ENCODE measurements at regions not wholly inside any gene's neighbourhood (a gene's known extent, or its start where the extent isn't known, plus 50 kb on each side); places are given as distances from the start of the nearest gene placed in this dataset.

GRCh38 chr6:43843669-43844171 is 73.7 kb downstream of the VEGFA start:
- BruUV-seq (replicated peaks): no TSS peak
- Histone ChIP-seq H2AFZ (ENCODE audit: low read depth, low read length, poor library complexity, severe bottlenecking) (no peak overlapping the region), H3K27ac (ENCODE audit: low read depth, low read length) (no peak overlapping the region), H3K79me2 (ENCODE audit: insufficient read depth, low read length) (no peaks in the 10 kb centered on the region), H4K20me1 (ENCODE audit: insufficient read depth) (no peaks in the 10 kb centered on the region), H3K9me2 (ENCODE audit: insufficient read depth) (no peaks in the 10 kb centered on the region), H3K4me1 (ENCODE audit: control insufficient read depth in 1 of 2, insufficient read depth in 2 of 2, low read length in 2 of 2) (peaks cover 0 to 3% of the 10 kb centered on the region in 2 experiments; a peak in 3 of 4 replicates), H3K4me2 (ENCODE audit: low read length) (no peak overlapping the region), H3K27me3 (ENCODE audit: insufficient read depth, low read length) (no peaks in the 10 kb centered on the region), H3K9me3 (ENCODE audit: control insufficient read depth in 1 of 2, insufficient read depth in 1 of 2, low read depth in 1 of 2, low read length in 2 of 2) (no peaks in the 10 kb centered on the region), H3K36me3 (ENCODE audit: control insufficient read depth in 1 of 2, insufficient read depth in 2 of 2, low read length in 2 of 2) (no peaks in the 10 kb centered on the region), H3K9ac (ENCODE audit: low read length) (no peak overlapping the region), H3K4me3 (replicated peaks in 1 of 2; ENCODE audit: low read depth in 1 of 2, low read length in 2 of 2) (no peak overlapping the region)
- DNase-seq (ENCODE audit: low read depth, low spot score): no peak
- CTCF ChIA-PET: no interaction called here
- POLR2A ChIA-PET: no interaction called here
- intact Hi-C loops (cut with micrococcal nuclease): no loop called here
- RAD21 ChIA-PET (ENCODE audit: low non-redundant PET in 1 of 2, low total read pairs in 2 of 2, uncharacterized antibody in 2 of 2, unreplicated experiment in 2 of 2): no interaction called here
- TF ChIP-seq EZH2 (IDR thresholded peaks at IDR 0.05) (no peak), SRF (IDR thresholded peaks at IDR 0.05; ENCODE audit: low read depth) (no peak), EGR1 (IDR thresholded peaks at IDR 0.05; ENCODE audit: low read depth) (no peak), ZBTB33 (IDR thresholded peaks at IDR 0.05; ENCODE audit: extremely low read depth, insufficient replicate concordance, low read length) (no peak)
- no peak for ATAC-seq

GRCh38 chr6:43843097-43843645 is 73.2 kb downstream of the VEGFA start:
- ATAC-seq: no peak
- H2AFZ ChIP-seq (ENCODE audit: low read depth, low read length, poor library complexity, severe bottlenecking): no peak overlapping the region
- intact Hi-C loops (cut with micrococcal nuclease): no loop called here
- no peaks in the 10 kb centered on the region for H3K9me3 ChIP-seq (ENCODE audit: control insufficient read depth in 1 of 2, insufficient read depth in 1 of 2, low read depth in 1 of 2, low read length in 2 of 2)
- ChIA-PET CTCF (no interaction called here), RAD21 (ENCODE audit: low non-redundant PET in 1 of 2, low total read pairs in 2 of 2, uncharacterized antibody in 2 of 2, unreplicated experiment in 2 of 2) (no interaction called here), POLR2A (no interaction called here)
- H3K27me3 ChIP-seq (ENCODE audit: insufficient read depth, low read length): no peaks in the 10 kb centered on the region
- no peaks in the 10 kb centered on the region for H3K36me3 ChIP-seq (ENCODE audit: control insufficient read depth in 1 of 2, insufficient read depth in 2 of 2, low read length in 2 of 2)
- no peak overlapping the region for H3K4me2 ChIP-seq (ENCODE audit: low read length)
- DNase-seq (ENCODE audit: low read depth, low spot score): no peak
- no peak overlapping the region for H3K9ac ChIP-seq (ENCODE audit: low read length)
- no TSS peak for BruUV-seq (replicated peaks)
- peaks cover 4 to 8% of the 10 kb centered on the region in 2 experiments for H3K4me1 ChIP-seq (ENCODE audit: control insufficient read depth in 1 of 2, insufficient read depth in 2 of 2, low read length in 2 of 2)
- H3K27ac ChIP-seq (ENCODE audit: low read depth, low read length): no peak overlapping the region
- H3K4me3 ChIP-seq (replicated peaks in 1 of 2; ENCODE audit: low read depth in 1 of 2, low read length in 2 of 2): no peak overlapping the region
- H4K20me1 ChIP-seq (ENCODE audit: insufficient read depth): no peaks in the 10 kb centered on the region
- H3K9me2 ChIP-seq (ENCODE audit: insufficient read depth): no peaks in the 10 kb centered on the region
- H3K79me2 ChIP-seq (ENCODE audit: insufficient read depth, low read length): no peaks in the 10 kb centered on the region
- TF ChIP-seq, protein P1, sequence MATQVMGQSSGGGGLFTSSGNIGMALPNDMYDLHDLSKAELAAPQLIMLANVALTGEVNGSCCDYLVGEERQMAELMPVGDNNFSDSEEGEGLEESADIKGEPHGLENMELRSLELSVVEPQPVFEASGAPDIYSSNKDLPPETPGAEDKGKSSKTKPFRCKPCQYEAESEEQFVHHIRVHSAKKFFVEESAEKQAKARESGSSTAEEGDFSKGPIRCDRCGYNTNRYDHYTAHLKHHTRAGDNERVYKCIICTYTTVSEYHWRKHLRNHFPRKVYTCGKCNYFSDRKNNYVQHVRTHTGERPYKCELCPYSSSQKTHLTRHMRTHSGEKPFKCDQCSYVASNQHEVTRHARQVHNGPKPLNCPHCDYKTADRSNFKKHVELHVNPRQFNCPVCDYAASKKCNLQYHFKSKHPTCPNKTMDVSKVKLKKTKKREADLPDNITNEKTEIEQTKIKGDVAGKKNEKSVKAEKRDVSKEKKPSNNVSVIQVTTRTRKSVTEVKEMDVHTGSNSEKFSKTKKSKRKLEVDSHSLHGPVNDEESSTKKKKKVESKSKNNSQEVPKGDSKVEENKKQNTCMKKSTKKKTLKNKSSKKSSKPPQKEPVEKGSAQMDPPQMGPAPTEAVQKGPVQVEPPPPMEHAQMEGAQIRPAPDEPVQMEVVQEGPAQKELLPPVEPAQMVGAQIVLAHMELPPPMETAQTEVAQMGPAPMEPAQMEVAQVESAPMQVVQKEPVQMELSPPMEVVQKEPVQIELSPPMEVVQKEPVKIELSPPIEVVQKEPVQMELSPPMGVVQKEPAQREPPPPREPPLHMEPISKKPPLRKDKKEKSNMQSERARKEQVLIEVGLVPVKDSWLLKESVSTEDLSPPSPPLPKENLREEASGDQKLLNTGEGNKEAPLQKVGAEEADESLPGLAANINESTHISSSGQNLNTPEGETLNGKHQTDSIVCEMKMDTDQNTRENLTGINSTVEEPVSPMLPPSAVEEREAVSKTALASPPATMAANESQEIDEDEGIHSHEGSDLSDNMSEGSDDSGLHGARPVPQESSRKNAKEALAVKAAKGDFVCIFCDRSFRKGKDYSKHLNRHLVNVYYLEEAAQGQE (IDR thresholded peaks at IDR 0.05; ENCODE audit: low read depth): no peak
- TF ChIP-seq YY1 (IDR thresholded peaks at IDR 0.05; ENCODE audit: extremely low read depth, insufficient replicate concordance, low read depth, low read length): no peak
- TF ChIP-seq RAD21 (IDR thresholded peaks at IDR 0.05; ENCODE audit: low read depth): no peak
- no peak for TF ChIP-seq FOSL1 (IDR thresholded peaks at IDR 0.05; ENCODE audit: low read depth)
- TF ChIP-seq SP1 (IDR thresholded peaks at IDR 0.05; ENCODE audit: low read depth): no peak
- TF ChIP-seq SRF (IDR thresholded peaks at IDR 0.05; ENCODE audit: low read depth): no peak
- TF ChIP-seq CEBPB (IDR thresholded peaks at IDR 0.05; ENCODE audit: low read depth): no peak
- no peak for TF ChIP-seq EZH2 (IDR thresholded peaks at IDR 0.05)
- TF ChIP-seq ZNF274 (IDR thresholded peaks at IDR 0.05; ENCODE audit: low read depth, low read length): no peak
- no peak for TF ChIP-seq EZH2phosphoT487 (IDR thresholded peaks at IDR 0.05; ENCODE audit: borderline replicate concordance)
- TF ChIP-seq ZBTB33 (IDR thresholded peaks at IDR 0.05; ENCODE audit: extremely low read depth, insufficient replicate concordance, low read length): no peak

Measured in HCT116 (cell line).